GM18907 (cell line): ENCODE measurements at regions not wholly inside any gene's neighbourhood (a gene's known extent, or its start where the extent isn't known, plus 50 kb on each side); places are given as distances from the start of the nearest gene placed in this dataset.
A peak's percentile ranks its signal among the peaks of the same experiment; 100 is the strongest.

Source experiments
- ATAC-seq: cut with Tn5 transposase; IDR thresholded peaks from one replicate; pipeline ENCODE4 v1.9.1; 2021; ENCODE audit warnings: mild to moderate bottlenecking, moderate library complexity; ENCODE audit not compliant: unreplicated experiment

GRCh38 chr18:54716586-54716985, 111.7 kb upstream of the RAB27B start:
- ATAC-seq: no peak

- ATAC-seq: peak; percentile 90
These were observed 110.4 kb upstream of the RAB27B start for GRCh38 chr18:54717673-54718407.

GRCh38 chr18:54718408-54718773, 109.9 kb upstream of the RAB27B start:
- peak; percentile 29 for ATAC-seq

- ATAC-seq: no peak
These were observed 107.7 kb upstream of the RAB27B start for GRCh38 chr18:54720620-54721019.

DNA sequence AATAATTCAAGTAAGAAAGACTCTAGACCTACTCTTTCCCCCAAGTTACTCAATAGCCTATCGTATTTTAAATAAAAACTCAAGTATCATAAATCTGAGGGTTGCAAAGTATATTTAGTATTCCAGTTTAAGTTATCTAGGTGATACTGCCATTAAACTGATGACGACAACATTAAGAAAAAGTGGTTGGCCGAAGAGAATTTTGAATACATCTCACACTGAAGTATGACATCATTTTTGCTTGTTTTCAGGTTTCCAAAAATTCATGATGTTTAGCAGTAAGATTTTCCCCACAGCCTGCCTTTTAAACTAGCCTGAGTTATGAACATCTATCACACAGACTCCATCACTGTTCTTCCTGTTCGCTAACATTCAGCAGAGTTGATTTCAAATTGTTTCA, 102.1 kb upstream of the RAB27B start:
- ATAC-seq: no peak

DNA sequence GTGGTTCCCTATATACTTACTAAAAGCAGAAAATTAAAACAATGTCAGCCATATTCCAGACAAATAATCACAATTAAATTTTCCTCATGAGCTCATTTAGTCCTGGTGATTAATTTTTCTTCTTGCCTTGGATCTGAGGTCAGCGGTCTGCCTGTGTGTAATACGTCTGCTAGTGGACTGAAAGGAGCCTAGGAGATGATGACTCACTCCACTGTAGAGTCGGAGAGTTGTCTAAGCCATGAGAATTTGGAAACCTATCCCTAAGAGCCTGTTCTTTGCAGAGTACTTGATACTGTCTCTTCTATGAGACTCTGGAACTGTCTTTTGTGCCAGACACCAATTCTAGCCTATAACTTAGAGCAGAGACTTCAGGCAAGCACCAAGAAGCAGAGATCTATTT, 94.2 kb upstream of the RAB27B start:
- ATAC-seq: no peak

- no peak for ATAC-seq
These were observed 91.3 kb upstream of the RAB27B start for GRCh38 chr18:54736981-54737380.

GRCh38 chr18:54737986-54738385, 90.3 kb upstream of the RAB27B start:
- ATAC-seq: no peak

DNA sequence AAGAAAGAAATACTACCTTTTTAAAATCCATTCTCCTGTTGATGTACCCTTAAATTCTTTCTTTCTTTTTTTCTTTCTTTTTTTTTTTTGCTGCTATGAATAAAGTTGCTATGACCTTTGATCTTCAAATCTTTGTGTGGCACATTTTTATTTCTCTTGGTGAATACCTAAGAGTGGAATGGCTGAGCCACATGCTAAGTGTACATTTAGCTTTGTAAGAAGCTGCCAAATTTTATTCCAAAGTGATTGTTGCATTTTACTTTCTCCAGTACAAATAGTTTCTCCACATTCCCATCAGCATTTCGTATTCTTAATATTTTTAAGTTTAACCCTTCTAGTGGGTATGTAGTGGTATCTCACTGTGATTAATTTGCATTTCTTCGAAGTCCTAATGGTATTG, 88.8 kb upstream of the RAB27B start:
- ATAC-seq: no peak

DNA sequence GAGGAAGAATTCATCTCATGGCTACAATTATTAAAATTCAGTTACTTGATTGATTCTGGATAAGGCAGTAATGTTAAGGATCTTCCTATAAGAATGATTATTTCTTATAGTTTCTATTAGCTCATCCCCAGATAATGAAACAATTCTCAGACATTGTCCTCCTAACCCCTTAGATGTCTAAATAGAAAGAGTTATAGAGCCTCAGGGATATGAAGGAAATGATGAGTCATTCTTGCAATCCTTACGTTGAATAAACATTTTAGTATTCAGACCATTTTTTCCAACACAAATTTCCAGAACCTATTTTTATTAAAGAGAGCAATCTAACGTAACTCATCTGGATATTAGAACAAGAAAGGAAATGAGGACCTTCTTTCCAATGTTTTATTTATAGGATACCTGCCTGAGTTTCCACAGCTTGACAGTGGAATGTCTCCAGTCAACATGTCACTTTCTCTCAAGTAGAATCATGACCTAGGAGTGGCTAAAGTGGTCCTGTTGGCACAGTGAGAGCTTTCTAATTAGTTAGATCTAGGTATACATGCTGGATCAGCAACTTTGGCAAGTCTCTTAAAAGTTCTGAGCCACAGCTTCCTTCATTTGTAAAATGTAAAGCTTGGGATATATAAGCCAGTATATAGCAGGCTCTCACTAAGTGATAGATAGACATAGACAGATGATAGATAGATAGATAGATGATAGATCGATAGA, 88.0 kb upstream of the RAB27B start:
- ATAC-seq: no peak

DNA sequence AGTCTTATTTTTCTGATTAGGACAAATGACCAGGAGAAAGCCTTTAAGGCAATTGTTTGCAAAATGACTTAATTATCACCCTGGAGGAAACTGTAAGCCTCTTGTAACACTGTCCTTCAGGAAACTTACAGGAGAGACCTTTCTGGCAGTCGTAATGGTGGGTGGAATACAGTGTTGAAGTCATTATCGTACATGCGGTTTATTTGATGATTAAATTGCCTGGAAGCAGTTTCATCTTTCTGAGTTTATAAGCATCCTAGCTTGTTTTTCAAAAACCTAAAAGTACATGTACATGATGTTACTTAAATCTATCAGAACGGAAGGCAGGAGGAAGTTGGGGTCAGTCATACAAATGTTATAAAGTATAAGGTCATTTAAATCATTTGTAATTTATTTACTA, 86.2 kb upstream of the RAB27B start:
- no peak for ATAC-seq

- no peak for ATAC-seq
These were observed 85.3 kb upstream of the RAB27B start for GRCh38 chr18:54742659-54743604.

GRCh38 chr18:54743605-54743995, 84.7 kb upstream of the RAB27B start:
- no peak for ATAC-seq

- no peak for ATAC-seq
These were observed 79.0 kb upstream of the RAB27B start for GRCh38 chr18:54749291-54749690.

DNA sequence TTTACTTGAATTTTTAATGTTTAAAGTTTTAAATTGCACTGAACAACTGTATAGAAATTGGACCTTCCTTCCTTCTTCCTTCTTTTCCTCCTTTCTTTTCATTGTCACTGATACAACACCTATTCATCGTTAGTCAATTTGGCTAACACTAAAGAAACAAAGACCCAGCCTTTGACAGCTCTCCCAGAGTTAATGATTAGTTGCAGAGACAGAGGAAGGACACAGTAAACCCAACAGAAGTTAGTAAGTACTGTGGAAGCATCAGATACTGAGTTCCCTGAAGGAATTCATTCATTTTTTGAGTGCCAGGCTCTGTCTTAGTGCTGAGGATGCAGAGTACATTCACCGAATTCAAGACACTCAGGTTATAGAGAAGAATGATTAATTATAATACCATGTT, 77.9 kb upstream of the RAB27B start:
- ATAC-seq: no peak

- ATAC-seq: no peak
These were observed 76.1 kb upstream of the RAB27B start for GRCh38 chr18:54752185-54752584.

DNA sequence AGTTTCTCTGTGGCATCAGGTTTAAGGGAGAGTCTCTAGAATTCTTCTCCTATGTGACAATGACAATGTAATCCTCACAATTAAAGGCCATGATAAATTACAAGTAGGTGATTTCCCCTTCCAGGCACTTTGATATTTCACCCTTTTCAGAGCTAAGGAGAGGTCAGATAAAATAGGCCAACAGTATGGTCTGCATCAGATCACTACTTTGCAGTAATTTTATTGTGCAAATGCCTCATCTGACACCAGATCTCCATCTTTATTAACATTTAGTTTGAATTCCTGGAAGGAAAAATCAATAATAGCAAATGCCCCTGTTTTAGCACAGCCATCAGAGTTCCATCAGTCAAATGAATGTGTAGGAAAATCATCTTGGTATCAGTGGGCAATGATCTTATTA, 72.8 kb upstream of the RAB27B start:
- ATAC-seq: no peak

GRCh38 chr18:54762386-54762785, 65.9 kb upstream of the RAB27B start:
- ATAC-seq: no peak

DNA sequence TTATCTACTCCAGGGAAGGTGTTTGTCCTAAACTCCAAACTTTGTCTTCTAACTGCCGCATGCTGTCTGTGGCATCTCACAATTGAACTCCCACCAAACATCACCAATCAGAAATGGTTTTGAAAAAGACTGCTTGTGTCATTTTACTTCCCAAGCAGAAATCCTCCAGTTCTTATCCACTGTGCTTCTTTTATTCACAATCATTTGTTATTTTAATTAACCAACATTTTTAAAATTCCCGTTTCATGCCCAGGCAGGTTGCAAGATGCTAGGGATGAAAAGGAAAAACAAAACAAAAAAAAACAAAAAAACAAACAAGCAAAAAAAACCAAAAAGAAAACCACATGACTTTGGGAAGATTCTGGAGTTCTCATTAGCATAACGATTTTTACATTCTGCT, 63.5 kb upstream of the RAB27B start:
- ATAC-seq: no peak

- no peak for ATAC-seq
These were observed 62.5 kb upstream of the RAB27B start for GRCh38 chr18:54765636-54766375.

DNA sequence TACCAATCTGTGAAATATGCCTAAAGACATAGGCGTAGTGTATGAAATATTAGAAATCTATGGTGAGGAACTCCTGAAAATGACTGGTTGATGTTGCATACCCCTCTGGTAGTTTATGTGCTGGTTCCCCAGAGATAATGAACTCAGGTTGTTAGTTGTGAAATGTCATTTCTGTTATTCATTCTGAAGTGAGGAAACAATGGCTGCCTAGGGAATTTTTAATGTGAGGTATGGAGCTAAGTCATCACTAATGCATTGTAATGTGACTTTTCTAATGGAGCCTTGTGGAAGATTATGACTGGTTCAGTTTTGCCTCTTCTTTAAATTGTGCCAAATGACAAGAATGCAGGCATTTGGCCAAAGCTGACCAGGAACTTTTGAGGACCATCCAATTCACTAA, 61.6 kb upstream of the RAB27B start:
- ATAC-seq: no peak
